ENCODE measurements at regions not wholly inside any gene's neighbourhood (a gene's known extent, or its start where the extent isn't known, plus 50 kb on each side); places are given as distances from the start of the nearest gene placed in this dataset.

GRCh38 chr7:50941525-50941924, 158.8 kb upstream of the GRB10 start:
- no peaks in the 10 kb centered on the region for H3K36me3 ChIP-seq
- no peak for DNase-seq (ENCODE audit: low spot score)
- H3K4me1 ChIP-seq (ENCODE audit: control insufficient read depth in 1 of 2, low read depth in 2 of 2) = no peaks in the 10 kb centered on the region
- TF ChIP-seq CTCF (IDR thresholded peaks at IDR 0.05) = no peak
- H3K4me3 ChIP-seq = no peak overlapping the region
- no peaks in the 10 kb centered on the region for H3K9me3 ChIP-seq
- no peaks in the 10 kb centered on the region for H3K27me3 ChIP-seq (replicated peaks; ENCODE audit: insufficient read depth)
- H3K27ac ChIP-seq = no peak overlapping the region
- ATAC-seq (ENCODE audit: insufficient number of reproducible peaks, low FRiP score, low read depth) = no peak

GRCh38 chr7:50940621-50941020, 157.9 kb upstream of the GRB10 start:
- Histone ChIP-seq H3K36me3 (no peaks in the 10 kb centered on the region), H3K9me3 (no peaks in the 10 kb centered on the region), H3K27ac (no peak overlapping the region), H3K4me1 (ENCODE audit: control insufficient read depth in 1 of 2, low read depth in 2 of 2) (no peaks in the 10 kb centered on the region), H3K4me3 (no peak overlapping the region), H3K27me3 (replicated peaks; ENCODE audit: insufficient read depth) (no peaks in the 10 kb centered on the region)
- no peak for TF ChIP-seq CTCF (IDR thresholded peaks at IDR 0.05)
- ATAC-seq (ENCODE audit: insufficient number of reproducible peaks, low FRiP score, low read depth) (no peak), DNase-seq (ENCODE audit: low spot score) (no peak)

GRCh38 chr7:50939021-50939420, 156.3 kb upstream of the GRB10 start:
- Histone ChIP-seq H3K27ac (no peak overlapping the region), H3K9me3 (no peaks in the 10 kb centered on the region), H3K27me3 (replicated peaks; ENCODE audit: insufficient read depth) (no peaks in the 10 kb centered on the region), H3K4me1 (ENCODE audit: control insufficient read depth in 1 of 2, low read depth in 2 of 2) (no peaks in the 10 kb centered on the region), H3K4me3 (no peak overlapping the region), H3K36me3 (no peaks in the 10 kb centered on the region)
- ATAC-seq (ENCODE audit: insufficient number of reproducible peaks, low FRiP score, low read depth) (no peak), DNase-seq (ENCODE audit: low spot score) (no peak)
- TF ChIP-seq CTCF (IDR thresholded peaks at IDR 0.05) = no peak

- Histone ChIP-seq H3K4me3 (no peak overlapping the region), H3K27ac (no peak overlapping the region), H3K27me3 (replicated peaks; ENCODE audit: insufficient read depth) (no peaks in the 10 kb centered on the region), H3K36me3 (no peaks in the 10 kb centered on the region), H3K9me3 (no peaks in the 10 kb centered on the region), H3K4me1 (ENCODE audit: control insufficient read depth in 1 of 2, low read depth in 2 of 2) (no peaks in the 10 kb centered on the region)
- ATAC-seq (ENCODE audit: insufficient number of reproducible peaks, low FRiP score, low read depth) (no peak), DNase-seq (ENCODE audit: low spot score) (no peak)
- TF ChIP-seq CTCF (IDR thresholded peaks at IDR 0.05) = no peak
These were observed 155.0 kb upstream of the GRB10 start for GRCh38 chr7:50937727-50938126.

- no peaks in the 10 kb centered on the region for H3K36me3 ChIP-seq
- no peak for ATAC-seq (ENCODE audit: insufficient number of reproducible peaks, low FRiP score, low read depth)
- no peak for TF ChIP-seq CTCF (IDR thresholded peaks at IDR 0.05)
These were observed 143.4 kb upstream of the GRB10 start for GRCh38 chr7:50926049-50926448.

More at GRCh38 chr7:50926049-50926448, 143.4 kb upstream of the GRB10 start:
- Histone ChIP-seq H3K9me3 (no peaks in the 10 kb centered on the region), H3K4me3 (no peak overlapping the region), H3K4me1 (ENCODE audit: control insufficient read depth in 1 of 2, low read depth in 2 of 2) (no peaks in the 10 kb centered on the region), H3K27me3 (replicated peaks; ENCODE audit: insufficient read depth) (no peaks in the 10 kb centered on the region), H3K27ac (no peak overlapping the region)
- DNase-seq (ENCODE audit: low spot score) = no peak

All from thoracic aorta (tissue), 2 donors.